ENCODE measurements at regions not wholly inside any gene's neighbourhood (a gene's known extent, or its start where the extent isn't known, plus 50 kb on each side); places are given as distances from the start of the nearest gene placed in this dataset.

- DNase-seq: no peak
- H3K27ac Mint-ChIP-seq: no peak overlapping the region
- H3K4me3 Mint-ChIP-seq: no peak overlapping the region
- H3K36me3 Mint-ChIP-seq (ENCODE audit: low read depth): no peaks in the 10 kb centered on the region
- H3K4me1 Mint-ChIP-seq: no peaks in the 10 kb centered on the region
- no peak for ATAC-seq (ENCODE audit: low read depth)
- intact Hi-C loops (cut with micrococcal nuclease): no loop called here
- ChIA-PET CTCF (no interaction called here), POLR2A (no interaction called here)
- no peak for TF ChIP-seq CTCF (IDR thresholded peaks at IDR 0.05)
- no peaks in the 10 kb centered on the region for H3K9me3 Mint-ChIP-seq
- H3K27me3 Mint-ChIP-seq: peaks cover 8% of the 10 kb centered on the region
Measured at GRCh38 chr12:28099871-28100270, 90.4 kb upstream of the CCDC91 start.

DNA sequence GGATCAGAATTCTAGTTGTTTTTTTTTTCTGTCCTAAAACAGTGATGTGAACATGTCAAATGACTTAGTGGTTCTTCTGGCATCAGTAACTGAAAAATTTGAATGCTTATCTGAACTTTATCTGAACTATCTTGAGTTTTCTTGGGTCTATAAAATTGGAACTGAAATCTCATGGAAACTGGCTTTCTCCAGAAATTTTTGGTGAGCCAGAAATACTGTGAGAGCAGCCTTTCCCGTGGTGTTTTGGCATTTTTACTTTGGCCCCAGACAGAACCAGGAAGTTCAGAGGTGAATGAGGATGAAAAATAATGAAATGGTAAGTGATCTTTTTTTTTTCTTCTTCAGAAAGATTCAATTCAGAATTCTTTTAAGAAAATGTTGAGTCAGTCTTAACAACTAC, 89.5 kb upstream of the CCDC91 start:
- no peaks in the 10 kb centered on the region for H3K36me3 Mint-ChIP-seq (ENCODE audit: low read depth)
- DNase-seq (no peak), ATAC-seq (ENCODE audit: low read depth) (no peak)
- H3K27me3 Mint-ChIP-seq: peaks cover 5% of the 10 kb centered on the region
- H3K27ac Mint-ChIP-seq: no peak overlapping the region
- TF ChIP-seq CTCF (IDR thresholded peaks at IDR 0.05): no peak
- CTCF ChIA-PET: no interaction called here
- H3K4me1 Mint-ChIP-seq: no peaks in the 10 kb centered on the region
- no peak overlapping the region for H3K4me3 Mint-ChIP-seq
- no peaks in the 10 kb centered on the region for H3K9me3 Mint-ChIP-seq
- POLR2A ChIA-PET: no interaction called here
- intact Hi-C loops (cut with micrococcal nuclease): no loop called here

DNA sequence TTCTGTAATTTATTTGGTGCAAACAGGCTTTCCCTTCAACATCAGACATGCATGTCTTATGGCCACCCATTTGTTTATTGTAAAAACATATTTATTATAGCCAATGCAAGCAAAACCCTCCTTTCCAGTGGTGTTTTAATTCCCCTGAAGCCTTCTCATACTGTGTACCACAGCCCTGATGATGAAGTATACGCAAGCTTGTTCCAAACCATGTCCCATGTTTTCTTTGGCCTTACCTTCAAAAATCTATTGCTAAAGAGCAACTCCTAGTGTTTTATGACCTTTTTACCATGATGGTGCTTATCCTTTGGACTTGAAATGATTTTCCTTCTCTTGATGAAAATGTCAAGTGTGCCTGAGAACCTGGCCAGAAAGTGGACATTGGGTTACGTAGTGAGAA, 85.9 kb upstream of the CCDC91 start:
- CTCF ChIA-PET: no interaction called here
- Mint-ChIP-seq H3K9me3 (no peaks in the 10 kb centered on the region), H3K4me1 (no peaks in the 10 kb centered on the region), H3K4me3 (no peak overlapping the region), H3K36me3 (ENCODE audit: low read depth) (no peaks in the 10 kb centered on the region), H3K27ac (no peak overlapping the region), H3K27me3 (peaks cover 2% of the 10 kb centered on the region)
- POLR2A ChIA-PET: no interaction called here
- ATAC-seq (ENCODE audit: low read depth) (no peak), DNase-seq (no peak)
- intact Hi-C loops (cut with micrococcal nuclease): no loop called here
- TF ChIP-seq CTCF (IDR thresholded peaks at IDR 0.05): no peak

GRCh38 chr12:28104903-28105864, 85.1 kb upstream of the CCDC91 start:
- intact Hi-C loops (cut with micrococcal nuclease): no loop called here
- Mint-ChIP-seq H3K27me3 (peaks cover 2% of the 10 kb centered on the region), H3K27ac (no peak overlapping the region), H3K36me3 (ENCODE audit: low read depth) (no peaks in the 10 kb centered on the region), H3K4me3 (no peak overlapping the region), H3K9me3 (no peaks in the 10 kb centered on the region), H3K4me1 (no peaks in the 10 kb centered on the region)
- no peak for ATAC-seq (ENCODE audit: low read depth)
- no peak for DNase-seq
- CTCF ChIA-PET: no interaction called here
- no peak for TF ChIP-seq CTCF (IDR thresholded peaks at IDR 0.05)
- POLR2A ChIA-PET: no interaction called here

- no peak for DNase-seq
- Mint-ChIP-seq H3K9me3 (peaks cover 2% of the 10 kb centered on the region), H3K27ac (no peak overlapping the region), H3K4me1 (no peaks in the 10 kb centered on the region), H3K36me3 (ENCODE audit: low read depth) (no peaks in the 10 kb centered on the region), H3K4me3 (no peak overlapping the region), H3K27me3 (peaks cover 2% of the 10 kb centered on the region)
- TF ChIP-seq CTCF (IDR thresholded peaks at IDR 0.05): no peak
- POLR2A ChIA-PET: no interaction called here
- CTCF ChIA-PET: no interaction called here
- ATAC-seq (ENCODE audit: low read depth): no peak
- intact Hi-C loops (cut with micrococcal nuclease): no loop called here
Measured at GRCh38 chr12:28107679-28108078, 82.6 kb upstream of the CCDC91 start.
